ENCODE measurements at regions not wholly inside any gene's neighbourhood (a gene's known extent, or its start where the extent isn't known, plus 50 kb on each side); places are given as distances from the start of the nearest gene placed in this dataset.
"Not testable (repeated sequence)": the region's sequence is repeated elsewhere in the genome, so short reads cannot be mapped to it uniquely, and the experiment has no call there.

- peak; percentile 68 for DNase-seq (ENCODE audit: low read depth)
These were observed 147.8 kb upstream of the BCOR start for GRCh38 chrX:40245488-40246071.

- peak; percentile 24 for DNase-seq (ENCODE audit: low read depth)
These were observed 147.2 kb upstream of the BCOR start for GRCh38 chrX:40244980-40245379.

- DNase-seq (ENCODE audit: low read depth) = no peak
These were observed 146.2 kb upstream of the BCOR start for GRCh38 chrX:40243755-40244515.

- DNase-seq (ENCODE audit: low read depth) = no peak
These were observed 143.1 kb upstream of the BCOR start for GRCh38 chrX:40240844-40241243.

- DNase-seq (ENCODE audit: low read depth) = no peak
These were observed 140.0 kb upstream of the BCOR start for GRCh38 chrX:40237731-40238178.

GRCh38 chrX:40230646-40231045 is 132.9 kb upstream of the BCOR start:
- no peak for DNase-seq (ENCODE audit: low read depth)

- DNase-seq (ENCODE audit: low read depth) = no peak
These were observed 129.4 kb upstream of the BCOR start for GRCh38 chrX:40227125-40227524.

- no peak for DNase-seq (ENCODE audit: low read depth)
These were observed 126.9 kb upstream of the BCOR start for GRCh38 chrX:40224658-40225057.

GRCh38 chrX:40222612-40223011 is 124.9 kb upstream of the BCOR start:
- DNase-seq (ENCODE audit: low read depth) = not testable (repeated sequence)

GRCh38 chrX:40213092-40213491 is 115.3 kb upstream of the BCOR start:
- DNase-seq (ENCODE audit: low read depth) = no peak

- peak; percentile 40 for DNase-seq (ENCODE audit: low read depth)
These were observed 112.3 kb upstream of the BCOR start for GRCh38 chrX:40209951-40210617.

GRCh38 chrX:40207626-40208025 is 109.9 kb upstream of the BCOR start:
- DNase-seq (ENCODE audit: low read depth) = peak; percentile 30

- peak; percentile 2 for DNase-seq (ENCODE audit: low read depth)
These were observed 107.7 kb upstream of the BCOR start for GRCh38 chrX:40205471-40205870.

GRCh38 chrX:40202456-40202855 is 104.7 kb upstream of the BCOR start:
- DNase-seq (ENCODE audit: low read depth) = no peak

GRCh38 chrX:40201329-40201885 is 103.6 kb upstream of the BCOR start:
- no peak for DNase-seq (ENCODE audit: low read depth)

GRCh38 chrX:40199704-40200103 is 101.9 kb upstream of the BCOR start:
- DNase-seq (ENCODE audit: low read depth) = no peak

- DNase-seq (ENCODE audit: low read depth) = no peak
These were observed 99.3 kb upstream of the BCOR start for GRCh38 chrX:40197071-40197470.

GRCh38 chrX:40195368-40195767 is 97.6 kb upstream of the BCOR start:
- DNase-seq (ENCODE audit: low read depth) = no peak

- no peak for DNase-seq (ENCODE audit: low read depth)
These were observed 94.4 kb upstream of the BCOR start for GRCh38 chrX:40192196-40192595.

GRCh38 chrX:40189637-40190036 is 91.9 kb upstream of the BCOR start:
- no peak for DNase-seq (ENCODE audit: low read depth)

- DNase-seq (ENCODE audit: low read depth) = no peak
These were observed 91.0 kb upstream of the BCOR start for GRCh38 chrX:40188573-40189417.

GRCh38 chrX:40184968-40185367 is 87.2 kb upstream of the BCOR start:
- no peak for DNase-seq (ENCODE audit: low read depth)

Data from iris pigment epithelial cell (primary cell).